ENCODE measurements at regions not wholly inside any gene's neighbourhood (a gene's known extent, or its start where the extent isn't known, plus 50 kb on each side); places are given as distances from the start of the nearest gene placed in this dataset.

DNA sequence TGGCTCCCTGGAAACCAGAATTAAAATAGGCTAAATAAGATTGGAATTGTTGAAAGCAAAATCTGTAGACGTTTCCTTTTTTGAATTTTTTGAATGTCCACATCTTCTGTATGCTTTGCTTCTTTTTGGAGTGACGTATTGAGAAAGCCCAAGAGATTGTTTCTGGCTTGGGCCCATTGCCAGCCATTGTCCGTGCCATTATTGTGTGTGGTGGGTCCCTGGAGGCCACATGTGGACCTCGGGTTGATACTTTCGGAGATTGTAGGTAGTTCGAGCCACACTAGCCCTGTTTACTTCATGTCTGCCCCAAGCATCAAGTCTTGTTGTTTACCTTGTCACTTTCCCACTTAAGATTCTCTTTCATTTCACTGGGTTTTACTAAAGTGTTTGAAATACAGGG lies 106.0 kb downstream of the PALM2AKAP2 start:
- DNase-seq = no peak

DNA sequence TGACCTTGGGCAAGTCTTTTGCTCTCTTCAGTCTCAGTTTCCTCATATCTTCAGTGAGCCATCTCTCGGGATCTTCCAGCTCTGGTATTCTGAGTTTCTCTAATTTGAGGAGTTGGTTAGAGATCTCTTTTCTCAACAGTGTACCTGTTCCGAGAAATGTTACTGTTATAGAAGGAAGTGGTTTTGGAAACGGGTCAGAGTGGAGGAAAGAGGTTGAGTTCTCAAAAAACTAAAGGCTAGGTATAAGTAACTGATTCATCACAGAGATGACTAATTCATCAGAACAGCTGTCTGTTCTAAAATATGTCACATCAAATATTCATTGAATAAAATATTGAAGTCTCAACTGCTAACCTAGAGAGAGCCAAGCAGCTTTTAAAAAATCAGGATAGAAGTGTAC lies 106.6 kb downstream of the PALM2AKAP2 start:
- DNase-seq = no peak

DNA sequence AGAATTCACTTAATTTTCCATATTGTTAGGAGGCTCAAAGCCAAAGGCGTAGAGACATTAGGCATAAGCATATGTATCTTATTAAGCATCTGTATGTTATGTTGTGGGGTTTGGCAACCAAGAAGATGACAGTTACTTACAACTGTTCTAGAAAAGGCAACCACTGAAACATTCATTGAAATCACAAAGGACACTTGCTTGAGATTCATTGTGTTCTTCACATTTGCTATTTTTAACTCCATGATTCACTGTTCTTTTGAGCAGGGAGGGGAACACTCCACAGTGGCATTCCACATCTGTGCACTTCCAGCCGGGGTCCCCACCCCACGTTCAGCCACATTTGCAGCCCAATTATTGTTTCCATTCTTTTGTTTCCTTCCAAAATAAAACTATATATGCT lies 107.1 kb downstream of the PALM2AKAP2 start:
- no peak for DNase-seq

DNA sequence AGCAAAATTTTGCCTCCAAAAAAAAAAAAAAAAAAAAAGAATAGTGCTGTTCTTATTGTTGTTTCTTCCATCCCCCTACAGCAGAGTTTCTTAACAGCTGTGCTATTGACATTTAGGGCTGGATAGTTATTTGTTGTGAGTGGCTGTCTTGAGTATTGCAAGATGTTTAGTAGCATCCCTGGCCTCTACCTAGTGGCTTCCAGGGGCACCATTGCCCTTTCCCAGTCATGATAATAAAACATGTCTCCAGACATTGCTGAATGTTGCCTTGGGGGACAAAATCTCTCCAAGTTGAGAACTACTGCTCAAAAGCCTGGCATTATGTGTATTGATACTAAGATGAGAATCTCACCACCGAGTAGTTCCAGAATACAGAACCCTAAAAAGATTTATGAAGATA lies 108.7 kb downstream of the PALM2AKAP2 start:
- DNase-seq = no peak

DNA sequence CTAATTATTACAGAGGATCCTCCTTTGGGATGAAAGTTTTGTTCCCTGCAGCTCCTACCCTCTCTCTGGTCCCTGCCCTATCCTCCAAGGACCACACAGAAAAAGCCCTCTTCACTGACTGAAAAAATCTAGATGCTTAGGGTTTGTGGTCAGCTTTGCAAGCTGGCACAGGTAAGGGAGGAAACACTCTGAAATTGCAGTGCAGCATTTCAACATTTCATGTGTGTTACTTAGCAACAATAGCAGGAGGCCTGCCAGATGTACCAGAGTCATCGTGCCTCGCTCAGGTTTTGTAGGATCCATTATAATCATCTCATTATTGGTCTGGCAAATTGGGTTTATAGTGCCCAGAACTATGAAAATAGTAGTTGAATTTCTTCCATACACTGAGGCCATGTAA lies 109.5 kb downstream of the PALM2AKAP2 start:
- no peak for DNase-seq

DNA sequence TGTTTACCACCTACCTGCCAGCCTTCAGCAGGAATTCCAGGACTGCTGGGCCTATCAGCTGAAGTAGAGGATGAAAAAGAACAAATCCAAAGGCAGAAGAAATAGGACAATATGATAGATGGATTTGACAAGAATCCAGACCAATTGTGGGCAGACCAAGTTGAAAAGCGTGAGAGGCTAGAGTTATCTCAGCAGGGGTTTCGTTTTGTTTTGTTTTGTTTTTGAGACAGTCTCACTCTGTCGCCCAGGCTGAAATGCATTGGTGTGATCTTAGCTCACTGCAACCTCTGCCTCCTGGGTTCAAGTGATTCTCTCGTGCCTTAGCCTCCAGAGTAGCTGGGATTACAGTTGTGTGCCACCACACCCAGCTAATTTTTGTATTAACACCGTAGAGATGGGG lies 113.2 kb downstream of the PALM2AKAP2 start:
- DNase-seq = no peak

DNA sequence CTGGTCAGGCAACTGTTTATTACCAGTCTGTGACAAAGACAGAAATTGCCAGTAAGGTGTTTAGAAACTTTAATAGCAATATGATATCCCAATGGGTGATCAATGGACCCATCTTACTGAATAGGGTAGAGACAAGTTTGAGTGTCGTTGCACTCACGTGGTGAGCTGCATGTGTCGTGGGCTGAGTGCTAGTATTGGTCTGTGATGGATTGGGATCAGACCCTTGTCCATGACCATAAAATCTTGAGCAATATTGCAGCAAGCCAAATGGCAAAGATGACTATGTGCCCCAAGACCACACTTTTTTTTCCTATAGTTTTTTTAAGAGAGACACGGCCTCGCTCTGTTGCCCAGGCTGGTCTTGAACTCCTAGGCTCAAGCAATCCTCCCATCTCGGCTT lies 114.5 kb downstream of the PALM2AKAP2 start:
- DNase-seq = no peak

DNA sequence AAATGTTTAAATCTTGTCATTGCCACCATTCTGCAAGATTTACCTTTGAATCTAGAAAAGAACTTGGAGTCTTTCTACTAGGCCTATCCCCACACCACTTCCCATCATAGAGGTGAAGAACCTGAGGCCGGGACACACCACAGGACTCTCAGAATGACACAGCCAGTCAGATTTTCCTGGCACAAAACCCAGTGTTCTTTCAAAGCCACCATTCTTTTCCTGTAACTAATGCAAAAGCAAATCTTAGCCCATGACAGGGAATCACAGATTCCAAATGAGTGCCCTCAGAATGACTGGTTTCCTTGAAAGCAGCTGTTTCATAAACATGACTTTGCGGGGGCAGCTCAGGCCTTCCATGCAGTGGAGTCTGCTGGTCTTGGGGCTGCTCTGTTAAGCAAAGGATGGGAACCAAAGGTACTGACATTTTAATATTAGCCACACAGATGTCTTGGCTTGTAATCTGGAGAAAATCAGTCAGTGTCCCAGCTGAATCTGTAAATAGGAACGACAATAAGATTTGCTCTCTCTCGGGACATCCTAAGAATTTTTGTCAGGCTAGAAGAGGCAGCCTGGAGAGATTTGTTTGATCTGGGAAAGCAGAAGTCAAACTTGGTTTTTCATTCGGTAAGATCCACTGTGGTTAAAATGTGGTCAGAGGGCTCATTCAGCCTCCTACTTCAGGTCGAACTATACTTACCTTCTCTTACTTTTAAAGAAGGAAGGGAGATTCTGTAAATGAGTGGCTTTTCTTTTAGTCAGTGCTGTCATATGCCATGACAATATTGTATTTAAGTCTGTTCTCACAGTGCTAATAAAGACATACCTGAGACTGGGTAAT lies 115.1 kb downstream of the PALM2AKAP2 start:
- DNase-seq = no peak

DNA sequence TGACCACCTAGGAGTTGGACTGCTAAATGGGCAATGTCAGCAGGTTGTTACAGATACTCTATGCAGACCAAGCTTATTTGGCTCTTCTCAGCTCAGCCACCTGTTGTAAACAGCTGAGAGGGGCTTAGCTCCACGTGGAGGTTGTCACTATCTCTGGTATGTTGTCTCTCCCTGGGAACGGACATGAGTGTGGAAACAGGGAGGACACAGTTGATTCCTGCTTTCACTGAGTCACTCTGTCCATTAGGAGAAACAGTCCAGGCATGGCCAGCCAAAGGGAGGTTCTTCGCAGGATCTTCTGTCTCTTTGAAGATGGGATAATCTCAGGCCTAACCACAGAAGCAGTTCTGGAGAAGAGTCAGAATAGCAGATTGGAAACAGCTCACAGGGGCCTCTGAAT lies 121.2 kb downstream of the PALM2AKAP2 start:
- no peak for DNase-seq

DNA sequence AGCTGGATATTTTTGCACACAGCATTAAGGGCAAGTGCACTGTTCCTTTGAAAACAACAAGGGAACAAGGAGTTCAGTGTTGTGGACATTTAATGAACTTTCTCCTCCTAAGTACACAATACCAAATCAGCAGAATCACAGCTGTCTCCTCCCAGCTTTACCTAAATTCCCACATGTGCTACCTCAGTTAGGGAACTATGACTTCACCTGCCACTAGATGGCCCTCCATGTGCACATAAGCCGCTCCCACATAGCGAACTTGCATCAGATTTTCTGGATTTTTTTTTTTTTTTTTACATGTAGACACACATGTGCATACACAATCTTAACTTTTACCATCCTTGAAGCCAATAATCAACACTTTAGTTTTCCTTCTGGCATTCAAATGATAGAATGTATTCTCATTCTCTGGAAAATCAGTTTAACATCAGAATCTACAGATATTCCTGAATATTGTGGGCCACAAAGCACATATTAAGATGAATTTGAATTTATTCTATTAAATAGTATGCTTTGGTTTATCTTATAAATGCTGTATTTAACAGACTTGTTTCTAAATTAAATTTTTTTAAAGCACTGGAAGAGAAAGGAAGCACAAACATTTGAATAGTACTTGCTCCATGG lies 123.6 kb downstream of the PALM2AKAP2 start:
- peak; percentile 86 for DNase-seq

DNA sequence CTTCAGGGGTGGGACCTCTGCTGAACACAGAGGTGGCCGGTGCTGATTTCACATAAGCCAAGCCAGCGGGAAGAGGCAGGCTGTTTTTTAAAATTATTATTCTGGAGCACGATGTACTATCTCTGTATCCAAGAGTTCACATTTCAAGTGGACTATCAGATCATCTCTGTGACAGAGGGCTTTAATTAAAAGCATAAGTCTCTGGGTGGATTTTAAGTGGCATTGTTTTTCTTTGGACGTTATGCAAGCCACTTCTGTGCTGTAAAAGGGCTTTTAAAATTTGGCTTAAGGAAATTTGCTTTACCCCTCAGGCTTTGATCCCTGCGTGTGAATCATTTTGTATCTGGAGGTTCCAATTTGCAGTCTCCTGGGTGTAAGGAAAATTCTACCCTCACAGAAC lies 124.7 kb downstream of the PALM2AKAP2 start:
- no peak for DNase-seq

DNA sequence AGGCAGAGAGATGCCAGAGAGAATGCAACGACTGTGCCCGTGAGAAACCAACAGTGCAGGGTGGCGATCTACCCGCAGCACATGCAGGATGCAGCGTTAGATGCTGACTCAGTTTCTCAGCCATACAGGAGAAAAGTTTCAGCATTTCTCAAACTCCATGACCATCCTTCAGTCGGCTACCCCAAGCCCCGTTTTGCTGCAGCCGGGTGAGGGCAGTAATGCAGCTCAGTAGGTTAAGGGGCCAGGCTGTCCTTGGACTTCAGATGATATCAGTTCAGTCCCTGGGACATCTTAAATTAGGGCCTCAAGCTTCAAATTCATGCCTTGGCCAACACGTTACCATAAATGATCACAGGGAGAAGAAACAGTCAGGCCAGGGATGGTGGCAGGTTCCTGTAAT lies 125.5 kb downstream of the PALM2AKAP2 start:
- no peak for DNase-seq

DNA sequence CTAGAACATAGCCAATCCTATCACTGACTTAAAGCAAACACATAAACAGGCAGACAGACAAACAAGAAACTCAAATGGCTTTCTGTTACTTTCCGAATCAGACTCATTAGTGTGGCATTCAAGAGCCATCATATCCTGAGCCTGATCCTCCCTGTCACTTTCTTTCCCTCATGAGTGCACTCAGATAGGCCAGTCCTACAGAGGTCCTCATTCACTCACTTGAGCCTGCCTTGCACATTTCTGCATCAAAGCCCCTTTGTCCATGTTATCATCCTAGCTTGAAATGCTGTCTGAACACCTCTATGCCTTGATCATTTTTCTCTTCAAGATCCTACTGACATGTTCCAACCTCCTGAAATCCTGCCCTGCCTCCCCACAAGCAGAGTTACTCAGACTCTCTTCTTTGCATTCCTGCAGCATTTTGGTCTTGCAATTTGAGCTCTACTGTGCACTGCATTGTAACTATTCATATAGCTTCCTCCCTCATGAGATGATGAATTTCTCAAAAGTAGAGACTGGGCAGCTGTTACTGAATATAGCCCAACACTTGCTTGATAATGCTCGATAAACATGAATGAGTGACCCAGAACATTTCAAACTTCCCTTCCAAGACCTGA lies 126.9 kb downstream of the PALM2AKAP2 start:
- peak; percentile 2 for DNase-seq

DNA sequence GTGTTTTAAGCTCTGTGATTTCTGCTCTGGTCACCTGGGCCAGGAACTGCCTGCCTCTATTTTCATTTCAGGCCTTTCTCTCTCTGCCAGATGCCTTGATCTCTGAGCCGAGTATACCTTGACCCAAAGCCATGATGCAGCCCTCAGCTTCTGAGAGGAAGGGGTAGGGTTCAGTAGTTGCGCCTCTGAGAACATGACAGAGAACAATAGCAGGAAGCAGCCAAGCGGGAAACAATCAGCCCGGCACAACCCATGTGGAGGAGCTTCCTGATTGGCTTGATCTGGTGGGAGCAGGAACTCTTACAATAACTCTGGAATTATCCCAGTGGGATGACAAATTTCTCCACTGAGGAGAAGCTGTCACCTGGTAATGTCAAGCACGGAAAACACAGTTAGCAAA lies 127.4 kb downstream of the PALM2AKAP2 start:
- DNase-seq = peak; percentile 4

DNA sequence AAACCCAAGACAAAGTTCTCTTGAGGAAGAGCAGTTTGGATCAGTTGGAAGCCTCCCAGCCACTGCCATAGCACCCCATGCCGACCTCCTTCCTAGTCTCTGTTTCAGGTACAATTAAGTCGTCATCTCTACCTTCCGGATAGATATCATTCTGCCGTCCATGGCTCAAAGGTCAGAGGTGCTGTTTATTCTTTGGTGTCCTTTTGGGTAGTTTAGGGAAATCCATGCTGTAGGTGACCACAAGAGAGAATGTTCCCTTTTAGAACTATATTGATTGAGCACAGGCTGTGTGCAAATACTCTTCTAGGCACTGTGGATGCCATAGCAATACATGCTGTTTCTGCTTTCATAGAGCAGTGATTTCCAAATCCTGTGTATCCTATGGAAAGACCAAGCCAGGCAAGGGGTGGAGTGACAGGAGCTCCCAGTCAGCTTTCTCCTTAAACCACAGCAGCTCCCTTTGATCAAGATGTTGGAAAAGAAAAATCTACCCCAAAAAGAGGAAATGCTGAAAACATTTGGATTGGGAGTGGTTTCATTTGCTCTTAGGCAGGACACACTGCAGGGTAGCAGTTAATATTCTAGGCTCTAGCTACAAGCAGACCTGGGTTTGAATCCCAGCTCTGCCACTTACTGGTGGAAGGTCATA lies 127.9 kb downstream of the PALM2AKAP2 start:
- DNase-seq = no peak

DNA sequence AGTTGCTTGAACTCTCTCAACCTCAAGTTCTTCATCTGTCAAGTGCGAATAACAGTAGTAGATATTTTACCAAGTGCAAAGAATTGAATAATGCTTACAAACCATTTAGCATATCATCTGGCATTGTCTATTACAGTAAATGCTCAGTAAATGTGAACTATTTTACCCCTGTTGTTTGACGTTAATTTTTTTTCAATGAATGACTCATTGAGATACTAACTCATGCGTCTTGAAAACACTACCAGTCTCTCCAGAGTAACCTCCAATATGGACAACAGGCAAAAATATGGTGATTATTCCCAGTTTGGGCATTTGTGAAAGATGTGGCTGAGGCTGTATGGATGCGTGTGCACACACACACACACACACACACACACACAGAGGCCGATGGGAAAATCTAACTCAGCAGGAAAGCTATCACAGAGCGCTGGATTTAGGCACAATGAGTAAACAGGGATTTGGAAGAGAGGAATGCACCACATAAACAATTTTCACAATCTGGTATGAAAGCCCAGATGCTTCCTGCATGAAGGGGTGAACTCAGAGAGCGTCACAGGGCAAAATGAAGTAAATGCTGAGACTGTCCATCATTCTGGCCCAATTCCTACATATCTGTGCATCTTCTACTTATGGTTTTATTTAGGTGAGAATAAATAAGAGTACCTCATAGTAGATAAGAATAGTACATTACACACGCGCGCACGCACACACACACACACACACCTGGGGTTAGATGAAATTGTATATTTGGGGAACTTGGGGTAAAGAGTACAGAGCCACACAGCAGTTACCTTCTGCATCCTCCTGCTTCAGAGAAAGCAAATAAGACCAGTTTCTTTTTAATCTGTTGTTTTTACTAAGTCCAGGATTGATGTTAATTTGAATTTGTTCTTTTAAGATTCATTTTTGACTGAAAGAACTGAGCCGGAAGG lies 128.7 kb downstream of the PALM2AKAP2 start:
- no peak for DNase-seq

DNA sequence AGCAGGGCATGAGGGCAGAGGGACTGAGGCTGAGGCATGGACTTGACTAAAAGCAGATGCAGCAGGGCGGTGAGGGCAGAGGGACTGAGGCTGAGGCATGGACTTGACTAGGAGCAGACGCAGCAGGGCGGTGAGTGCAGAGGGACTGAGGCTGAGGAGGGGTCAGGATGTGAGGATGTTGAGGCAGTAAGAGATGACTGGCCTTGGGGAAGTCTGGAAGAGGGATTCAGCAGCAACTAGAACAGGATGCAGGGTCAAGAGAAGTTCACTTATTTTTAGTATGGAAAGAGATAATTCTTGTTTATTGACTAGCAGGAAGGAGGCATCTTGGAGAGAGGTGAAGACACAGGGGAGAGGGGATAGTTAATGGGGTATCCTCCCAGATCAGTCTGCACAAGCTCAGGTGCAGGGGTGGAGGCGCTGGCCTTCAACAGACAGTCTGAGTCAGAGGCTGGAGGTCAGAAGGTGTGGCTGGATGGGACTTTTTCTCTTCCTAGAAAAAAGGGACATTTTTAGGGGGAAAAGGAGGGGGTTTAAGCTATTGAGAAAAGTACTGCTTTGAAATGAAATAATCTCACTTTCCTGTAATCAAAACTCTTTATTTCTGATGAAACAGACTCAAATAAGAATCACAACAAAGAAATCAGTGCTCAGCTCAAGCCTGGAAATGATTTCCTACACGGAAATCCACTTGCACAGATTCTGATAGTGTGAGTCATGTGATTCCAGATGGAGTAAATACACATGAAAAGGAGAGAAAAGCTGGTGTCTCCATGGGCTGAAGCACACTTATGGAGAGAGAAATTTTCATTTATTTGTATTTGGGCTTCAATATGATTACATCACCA lies 130.9 kb downstream of the PALM2AKAP2 start:
- DNase-seq = peak; percentile 70

DNA sequence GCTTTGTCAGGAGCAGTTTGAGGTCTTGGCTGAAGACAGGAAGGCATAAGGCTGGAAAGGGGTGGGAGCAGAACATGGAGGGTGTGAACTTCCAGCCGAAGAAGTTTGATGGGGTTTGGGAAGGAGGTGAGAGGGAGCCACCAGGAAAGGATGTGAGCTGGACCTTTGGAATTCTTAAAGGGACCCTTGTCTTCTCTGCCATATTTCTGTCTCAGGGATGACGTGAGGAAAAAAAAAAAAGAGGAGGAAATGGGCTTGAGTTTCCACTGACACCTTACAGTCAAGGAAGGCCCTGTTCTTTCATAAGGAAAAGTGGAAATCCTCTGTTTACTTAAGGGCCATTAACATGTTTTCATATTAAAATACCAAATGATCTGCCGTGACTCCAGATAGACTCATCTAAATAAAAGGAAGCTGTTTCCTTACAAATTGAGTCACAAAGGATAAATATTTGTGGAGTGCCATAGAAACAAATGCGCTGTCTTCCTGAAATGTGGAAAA lies 132.1 kb downstream of the PALM2AKAP2 start:
- DNase-seq = peak; percentile 35

DNA sequence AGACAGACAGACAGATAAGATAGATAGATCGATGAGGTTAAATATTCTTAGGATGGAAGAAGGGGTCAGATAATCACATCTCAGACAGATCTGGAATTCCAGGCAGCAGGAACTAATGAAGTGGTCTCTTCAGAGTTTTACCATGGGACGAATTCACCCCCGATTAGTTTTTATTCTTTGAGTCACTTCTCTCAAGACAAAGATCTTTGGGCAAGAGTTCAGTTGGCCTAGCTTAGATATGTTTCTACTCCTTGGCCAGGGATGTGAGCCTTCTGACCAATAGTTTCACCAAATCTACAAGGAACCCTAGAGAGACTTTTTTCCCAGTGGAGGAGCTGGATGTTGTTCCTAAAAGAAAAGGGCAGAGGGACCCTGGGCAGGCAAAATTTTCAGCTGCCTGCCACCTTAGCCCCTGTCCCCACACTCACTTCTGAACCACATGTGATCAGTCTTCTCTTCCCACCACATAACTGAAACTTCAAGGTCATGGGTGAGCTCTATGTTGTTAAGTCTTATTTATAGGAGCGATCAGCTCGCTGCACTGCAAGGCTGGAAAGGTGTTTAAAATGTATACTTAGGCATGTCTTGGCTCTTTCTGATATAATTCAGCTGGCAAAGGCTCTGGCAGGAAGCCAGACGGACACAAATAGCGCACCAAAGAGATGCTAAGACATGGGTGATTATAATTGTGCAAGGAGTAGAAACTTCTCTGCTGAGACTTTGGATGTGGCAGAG lies 132.9 kb downstream of the PALM2AKAP2 start:
- no peak for DNase-seq

DNA sequence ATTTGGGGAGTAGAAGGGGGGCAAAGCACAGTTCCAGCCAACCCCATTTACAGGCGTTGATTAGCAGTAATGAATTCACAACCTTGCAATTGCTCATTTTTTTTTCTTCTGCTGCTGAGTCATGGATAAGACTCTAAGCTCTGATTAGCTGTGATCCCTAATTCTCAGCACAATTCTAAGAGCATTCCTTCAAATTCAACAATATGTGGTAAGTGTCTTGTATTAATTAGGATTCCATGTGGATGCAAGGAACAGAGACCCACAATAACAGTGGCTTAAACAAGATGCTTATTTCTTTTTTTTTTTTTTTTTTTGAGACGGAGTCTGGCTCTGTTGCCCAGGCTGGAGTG lies 133.4 kb downstream of the PALM2AKAP2 start:
- DNase-seq = no peak
